Caco-2 (cell line): ENCODE measurements at regions not wholly inside any gene's neighbourhood (a gene's known extent, or its start where the extent isn't known, plus 50 kb on each side); places are given as distances from the start of the nearest gene placed in this dataset.

Experiments
- BruUV-seq: library from RNA; stranded (reverse); fragments of 400-500 nt; replicated peaks from 2 replicates; lab custom pipeline; 2021; lab: Mats Ljungman, UMichigan
- CTCF ChIA-PET: fragments of 300-600 bp; sonication (Branson Sonifier 250); formaldehyde crosslinking; loops from one replicate; lab custom pipeline; 2022; ENCODE audit warnings: antibody characterized with exemption; lab: Charles Lee
- POLR2A ChIA-PET: fragments of 300-600 bp; sonication (Branson Sonifier 250); formaldehyde crosslinking; loops from one replicate; lab custom pipeline; 2022; ENCODE audit warnings: antibody characterized with exemption; lab: Charles Lee
- DNase-seq, 2 experiments: peaks; one replicate each; pipeline versions ENCODE4 v3.0.0 to v3.0.0-alpha.2; 2020 to 2022
- H3K27me3 ChIP-seq: replicated peaks from 2 replicates; pipeline ENCODE4 v1.6.0; 2011; ENCODE audit warnings: low read length; ENCODE audit not compliant: control insufficient read depth, insufficient read depth
- H3K36me3 ChIP-seq: 2 replicates; pipeline ENCODE4 v1.5.1; 2011; ENCODE audit warnings: low read length; ENCODE audit not compliant: control insufficient read depth, insufficient read depth
- H3K4me1 ChIP-seq: fragments of 250-450 bp; sonication (Bioruptor Pico); 2 replicates; pipeline ENCODE4 v1.5.1; 2020; ENCODE audit warnings: mild to moderate bottlenecking
- H3K4me3 ChIP-seq: 2 replicates; pipeline ENCODE4 v1.5.1; 2011; ENCODE audit warnings: low read depth, mild to moderate bottlenecking, control low read depth, low read length
- H3K9me3 ChIP-seq: fragments of 250-450 bp; sonication (Bioruptor Pico); 2 replicates; pipeline ENCODE4 v1.5.1; 2020; ENCODE audit warnings: mild to moderate bottlenecking, moderate library complexity
- H3K27ac Mint-ChIP-seq: one replicate; pipeline ENCODE4 v1.8.0; 2022; ENCODE audit warnings: mixed read lengths; ENCODE audit not compliant: unreplicated experiment
- H3K27me3 Mint-ChIP-seq: one replicate; pipeline ENCODE4 v1.8.0; 2022; ENCODE audit warnings: mixed read lengths; ENCODE audit not compliant: insufficient read depth, unreplicated experiment
- H3K36me3 Mint-ChIP-seq: one replicate; pipeline ENCODE4 v1.8.0; 2022; ENCODE audit warnings: mild to moderate bottlenecking, mixed read lengths; ENCODE audit not compliant: insufficient read depth, unreplicated experiment
- H3K4me1 Mint-ChIP-seq: one replicate; pipeline ENCODE4 v1.8.0; 2022; ENCODE audit warnings: low read depth, mixed read lengths; ENCODE audit not compliant: unreplicated experiment
- H3K4me3 Mint-ChIP-seq: one replicate; pipeline ENCODE4 v1.8.0; 2022; ENCODE audit warnings: mild to moderate bottlenecking, moderate library complexity, mixed read lengths; ENCODE audit not compliant: unreplicated experiment
- H3K9me3 Mint-ChIP-seq: one replicate; pipeline ENCODE4 v1.8.0; 2022; ENCODE audit warnings: mixed read lengths; ENCODE audit not compliant: unreplicated experiment
- intact Hi-C: fragments of 100-400 bp; cut with micrococcal nuclease; formaldehyde crosslinking; loops from one replicate; pipeline ENCODE4 v1.10.0; 2022; ENCODE audit not compliant: unreplicated experiment
- TF ChIP-seq, protein P1 (sequence below), 2 experiments: fragments of 200-600 bp in 1 of 2; IDR thresholded peaks; 1 replicate in 1 of 2; 2 replicates in 1 of 2; pipeline versions ENCODE4 v1.5.1 to v1.8.0; 2011 to 2022; ENCODE audit warnings: antibody characterized with exemption in 1 of 2, control low read depth in 1 of 2, inconsistent platforms in 1 of 2, low read depth in 1 of 2, low read length in 1 of 2, mild to moderate bottlenecking in 1 of 2, moderate library complexity in 1 of 2; ENCODE audit not compliant: insufficient read depth in 1 of 2, severe bottlenecking in 1 of 2, unreplicated experiment in 1 of 2

- no TSS peak for BruUV-seq
- DNase-seq: no peak
- no peaks in the 10 kb centered on the region for H3K9me3 Mint-ChIP-seq
- TF ChIP-seq, protein P1, sequence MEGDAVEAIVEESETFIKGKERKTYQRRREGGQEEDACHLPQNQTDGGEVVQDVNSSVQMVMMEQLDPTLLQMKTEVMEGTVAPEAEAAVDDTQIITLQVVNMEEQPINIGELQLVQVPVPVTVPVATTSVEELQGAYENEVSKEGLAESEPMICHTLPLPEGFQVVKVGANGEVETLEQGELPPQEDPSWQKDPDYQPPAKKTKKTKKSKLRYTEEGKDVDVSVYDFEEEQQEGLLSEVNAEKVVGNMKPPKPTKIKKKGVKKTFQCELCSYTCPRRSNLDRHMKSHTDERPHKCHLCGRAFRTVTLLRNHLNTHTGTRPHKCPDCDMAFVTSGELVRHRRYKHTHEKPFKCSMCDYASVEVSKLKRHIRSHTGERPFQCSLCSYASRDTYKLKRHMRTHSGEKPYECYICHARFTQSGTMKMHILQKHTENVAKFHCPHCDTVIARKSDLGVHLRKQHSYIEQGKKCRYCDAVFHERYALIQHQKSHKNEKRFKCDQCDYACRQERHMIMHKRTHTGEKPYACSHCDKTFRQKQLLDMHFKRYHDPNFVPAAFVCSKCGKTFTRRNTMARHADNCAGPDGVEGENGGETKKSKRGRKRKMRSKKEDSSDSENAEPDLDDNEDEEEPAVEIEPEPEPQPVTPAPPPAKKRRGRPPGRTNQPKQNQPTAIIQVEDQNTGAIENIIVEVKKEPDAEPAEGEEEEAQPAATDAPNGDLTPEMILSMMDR (IDR thresholded peaks at IDR 0.05; ENCODE audit: insufficient read depth in 1 of 2, low read depth in 1 of 2, low read length in 1 of 2, severe bottlenecking in 1 of 2, unreplicated experiment in 1 of 2): no peak
- no peaks in the 10 kb centered on the region for H3K27me3 Mint-ChIP-seq
- Histone ChIP-seq H3K27me3 (no peaks in the 10 kb centered on the region), H3K36me3 (no peaks in the 10 kb centered on the region), H3K4me1 (no peaks in the 10 kb centered on the region), H3K4me3 (no peak overlapping the region), H3K9me3 (no peaks in the 10 kb centered on the region)
- no peaks in the 10 kb centered on the region for H3K4me1 Mint-ChIP-seq
- H3K4me3 Mint-ChIP-seq: no peak overlapping the region
- H3K36me3 Mint-ChIP-seq: no peaks in the 10 kb centered on the region
- intact Hi-C loops: no loop called here
- H3K27ac Mint-ChIP-seq: no peak overlapping the region
- CTCF ChIA-PET: no interaction called here
- POLR2A ChIA-PET: no interaction called here
Measured at GRCh38 chr3:67288466-67289106, 290.5 kb downstream of the KBTBD8 start.

DNA sequence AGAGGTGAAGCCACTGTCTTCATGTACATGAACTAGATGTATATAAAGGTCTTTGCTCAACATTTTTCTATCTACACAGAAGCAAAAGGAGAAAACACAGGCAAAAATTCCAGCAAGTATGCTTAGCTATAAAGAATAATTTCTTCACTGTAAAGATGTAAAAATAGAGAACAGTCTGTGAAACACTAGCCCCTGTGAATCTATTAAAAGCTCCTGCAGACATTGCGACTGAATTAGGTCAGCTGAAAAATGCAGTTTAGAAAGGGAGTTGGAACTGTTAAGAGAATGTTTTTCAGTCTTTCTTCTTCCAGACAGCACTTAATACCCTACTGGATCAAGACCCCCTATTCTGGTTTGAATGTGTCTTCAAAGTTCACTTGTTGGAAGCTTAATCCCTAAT is 291.5 kb downstream of the KBTBD8 start:
- H3K4me1 Mint-ChIP-seq: no peaks in the 10 kb centered on the region

DNA sequence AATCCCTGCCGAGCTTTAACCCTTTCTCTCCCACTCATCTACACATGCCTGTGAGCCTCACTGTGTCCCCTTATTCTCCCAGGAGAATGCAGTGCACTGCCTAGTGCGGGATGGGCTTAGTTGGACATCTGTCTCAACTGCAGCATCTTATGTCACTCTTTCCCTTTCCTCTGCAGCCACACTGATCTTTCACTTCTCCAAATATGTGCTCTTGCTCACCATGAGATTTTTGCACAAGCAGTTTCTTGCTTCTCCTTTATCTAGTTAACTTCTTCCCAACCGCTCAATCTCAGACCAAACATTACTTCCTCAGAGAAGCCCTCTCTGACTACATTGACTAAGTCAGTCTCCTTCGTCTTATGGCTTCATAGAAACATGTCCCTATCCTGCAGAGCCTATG is 292.3 kb downstream of the KBTBD8 start:
- no TSS peak for BruUV-seq
- ChIA-PET CTCF (no interaction called here), POLR2A (no interaction called here)
- TF ChIP-seq, protein P1 (IDR thresholded peaks at IDR 0.05; ENCODE audit: insufficient read depth in 1 of 2, low read depth in 1 of 2, low read length in 1 of 2, severe bottlenecking in 1 of 2, unreplicated experiment in 1 of 2): no peak
- Mint-ChIP-seq H3K36me3 (no peaks in the 10 kb centered on the region), H3K27me3 (no peaks in the 10 kb centered on the region), H3K9me3 (no peaks in the 10 kb centered on the region), H3K4me3 (no peak overlapping the region), H3K27ac (no peak overlapping the region), H3K4me1 (no peaks in the 10 kb centered on the region)
- Histone ChIP-seq H3K27me3 (no peaks in the 10 kb centered on the region), H3K4me1 (no peaks in the 10 kb centered on the region), H3K9me3 (no peaks in the 10 kb centered on the region), H3K4me3 (no peak overlapping the region), H3K36me3 (no peaks in the 10 kb centered on the region)
- intact Hi-C loops: no loop called here
- no peak for DNase-seq

More for the DNA sequence above, 291.5 kb downstream of the KBTBD8 start:
- Mint-ChIP-seq H3K4me3 (no peak overlapping the region), H3K36me3 (no peaks in the 10 kb centered on the region), H3K27ac (no peak overlapping the region), H3K9me3 (no peaks in the 10 kb centered on the region), H3K27me3 (no peaks in the 10 kb centered on the region)
- Histone ChIP-seq H3K4me1 (no peaks in the 10 kb centered on the region), H3K9me3 (no peaks in the 10 kb centered on the region), H3K36me3 (no peaks in the 10 kb centered on the region), H3K27me3 (no peaks in the 10 kb centered on the region), H3K4me3 (no peak overlapping the region)
- ChIA-PET CTCF (no interaction called here), POLR2A (no interaction called here)
- no TSS peak for BruUV-seq
- intact Hi-C loops: no loop called here
- TF ChIP-seq, protein P1 (IDR thresholded peaks at IDR 0.05; ENCODE audit: insufficient read depth in 1 of 2, low read depth in 1 of 2, low read length in 1 of 2, severe bottlenecking in 1 of 2, unreplicated experiment in 1 of 2): no peak
- no peak for DNase-seq
